Caco-2 (cell line): ENCODE measurements at regions not wholly inside any gene's neighbourhood (a gene's known extent, or its start where the extent isn't known, plus 50 kb on each side); places are given as distances from the start of the nearest gene placed in this dataset.

Experiments
- BruUV-seq: library from RNA; stranded (reverse); fragments of 400-500 nt; replicated peaks from 2 replicates; lab custom pipeline; 2021; lab: Mats Ljungman, UMichigan
- CTCF ChIA-PET: fragments of 300-600 bp; sonication (Branson Sonifier 250); formaldehyde crosslinking; loops from one replicate; lab custom pipeline; 2022; ENCODE audit warnings: antibody characterized with exemption; lab: Charles Lee
- POLR2A ChIA-PET: fragments of 300-600 bp; sonication (Branson Sonifier 250); formaldehyde crosslinking; loops from one replicate; lab custom pipeline; 2022; ENCODE audit warnings: antibody characterized with exemption; lab: Charles Lee
- DNase-seq, 2 experiments: peaks; one replicate each; pipeline versions ENCODE4 v3.0.0 to v3.0.0-alpha.2; 2020 to 2022
- H3K27me3 ChIP-seq: replicated peaks from 2 replicates; pipeline ENCODE4 v1.6.0; 2011; ENCODE audit warnings: low read length; ENCODE audit not compliant: control insufficient read depth, insufficient read depth
- H3K36me3 ChIP-seq: 2 replicates; pipeline ENCODE4 v1.5.1; 2011; ENCODE audit warnings: low read length; ENCODE audit not compliant: control insufficient read depth, insufficient read depth
- H3K4me1 ChIP-seq: fragments of 250-450 bp; sonication (Bioruptor Pico); 2 replicates; pipeline ENCODE4 v1.5.1; 2020; ENCODE audit warnings: mild to moderate bottlenecking
- H3K4me3 ChIP-seq: 2 replicates; pipeline ENCODE4 v1.5.1; 2011; ENCODE audit warnings: low read depth, mild to moderate bottlenecking, control low read depth, low read length
- H3K9me3 ChIP-seq: fragments of 250-450 bp; sonication (Bioruptor Pico); 2 replicates; pipeline ENCODE4 v1.5.1; 2020; ENCODE audit warnings: mild to moderate bottlenecking, moderate library complexity
- H3K27ac Mint-ChIP-seq: one replicate; pipeline ENCODE4 v1.8.0; 2022; ENCODE audit warnings: mixed read lengths; ENCODE audit not compliant: unreplicated experiment
- H3K27me3 Mint-ChIP-seq: one replicate; pipeline ENCODE4 v1.8.0; 2022; ENCODE audit warnings: mixed read lengths; ENCODE audit not compliant: insufficient read depth, unreplicated experiment
- H3K36me3 Mint-ChIP-seq: one replicate; pipeline ENCODE4 v1.8.0; 2022; ENCODE audit warnings: mild to moderate bottlenecking, mixed read lengths; ENCODE audit not compliant: insufficient read depth, unreplicated experiment
- H3K4me1 Mint-ChIP-seq: one replicate; pipeline ENCODE4 v1.8.0; 2022; ENCODE audit warnings: low read depth, mixed read lengths; ENCODE audit not compliant: unreplicated experiment
- H3K4me3 Mint-ChIP-seq: one replicate; pipeline ENCODE4 v1.8.0; 2022; ENCODE audit warnings: mild to moderate bottlenecking, moderate library complexity, mixed read lengths; ENCODE audit not compliant: unreplicated experiment
- H3K9me3 Mint-ChIP-seq: one replicate; pipeline ENCODE4 v1.8.0; 2022; ENCODE audit warnings: mixed read lengths; ENCODE audit not compliant: unreplicated experiment
- CTCF ChIP-seq, 2 experiments: fragments of 200-600 bp in 1 of 2; IDR thresholded peaks; 1 replicate in 1 of 2; 2 replicates in 1 of 2; pipeline versions ENCODE4 v1.5.1 to v1.8.0; 2011 to 2022; ENCODE audit warnings: antibody characterized with exemption in 1 of 2, control low read depth in 1 of 2, inconsistent platforms in 1 of 2, low read depth in 1 of 2, low read length in 1 of 2, mild to moderate bottlenecking in 1 of 2, moderate library complexity in 1 of 2; ENCODE audit not compliant: insufficient read depth in 1 of 2, severe bottlenecking in 1 of 2, unreplicated experiment in 1 of 2
- intact Hi-C: fragments of 100-400 bp; cut with micrococcal nuclease; formaldehyde crosslinking; loops from one replicate; pipeline ENCODE4 v1.10.0; 2022; ENCODE audit not compliant: unreplicated experiment

DNA sequence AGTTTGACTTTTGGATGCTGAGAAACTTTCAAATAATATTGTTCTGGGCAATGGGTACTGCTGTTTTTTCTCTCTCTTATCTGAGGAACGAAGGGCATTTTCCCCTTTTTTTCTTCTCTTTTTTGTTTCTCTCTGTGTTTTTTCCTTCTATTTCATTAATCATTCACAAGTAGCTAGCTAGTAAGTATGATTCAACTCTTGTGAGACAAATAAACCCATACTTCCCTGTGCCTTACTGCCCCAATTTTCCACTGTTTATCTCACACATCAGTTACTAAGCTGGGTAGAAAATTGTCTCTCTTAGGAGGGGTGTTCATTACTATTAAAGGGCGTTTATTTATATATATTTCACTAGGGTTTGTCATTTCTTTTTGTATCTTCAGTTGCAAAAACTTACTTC lies 437.6 kb downstream of the RERGL start:
- DNase-seq: no peak
- ChIA-PET POLR2A (no interaction called here), CTCF (interaction anchor here (1.2 kb wide), 1 partner anchor 11 kb away, joined by 4 read pairs; no protein-coding TSS in a partner anchor)
- Mint-ChIP-seq H3K27ac (no peak overlapping the region), H3K36me3 (no peaks in the 10 kb centered on the region), H3K4me3 (no peak overlapping the region), H3K4me1 (no peaks in the 10 kb centered on the region), H3K27me3 (no peaks in the 10 kb centered on the region), H3K9me3 (no peaks in the 10 kb centered on the region)
- Histone ChIP-seq H3K9me3 (no peaks in the 10 kb centered on the region; the same call in 1 of the 2 replicates), H3K27me3 (no peaks in the 10 kb centered on the region), H3K36me3 (no peaks in the 10 kb centered on the region), H3K4me1 (no peaks in the 10 kb centered on the region), H3K4me3 (no peak overlapping the region)
- intact Hi-C loops: no loop called here
- no TSS peak for BruUV-seq
- TF ChIP-seq CTCF (IDR thresholded peaks at IDR 0.05; ENCODE audit: insufficient read depth in 1 of 2, low read depth in 1 of 2, low read length in 1 of 2, severe bottlenecking in 1 of 2, unreplicated experiment in 1 of 2): no peak

- no peaks in the 10 kb centered on the region for H3K4me1 Mint-ChIP-seq
- DNase-seq: no peak
- Histone ChIP-seq H3K27me3 (no peaks in the 10 kb centered on the region), H3K4me3 (no peak overlapping the region), H3K36me3 (no peaks in the 10 kb centered on the region), H3K9me3 (no peaks in the 10 kb centered on the region), H3K4me1 (no peaks in the 10 kb centered on the region)
- ChIA-PET POLR2A (no interaction called here), CTCF (interaction anchor here (0.6 to 1.4 kb wide), 3 partner anchors 11 to 452 kb away, joined by 3 to 4 read pairs (median 3); no protein-coding TSS in a partner anchor)
- no peaks in the 10 kb centered on the region for H3K36me3 Mint-ChIP-seq
- peaks cover 3% of the 10 kb centered on the region for H3K27me3 Mint-ChIP-seq
- BruUV-seq: no TSS peak
- no peaks in the 10 kb centered on the region for H3K9me3 Mint-ChIP-seq
- TF ChIP-seq CTCF (IDR thresholded peaks at IDR 0.05; ENCODE audit: insufficient read depth in 1 of 2, low read depth in 1 of 2, low read length in 1 of 2, severe bottlenecking in 1 of 2, unreplicated experiment in 1 of 2): no peak
- no peak overlapping the region for H3K4me3 Mint-ChIP-seq
- no peak overlapping the region for H3K27ac Mint-ChIP-seq
- intact Hi-C loops: loop anchor here (1.0 to 5.0 kb wide), 5 partner anchors 287 to 700 kb away; no protein-coding TSS in a partner anchor
Observed at GRCh38 chr12:17642340-17642650, 447.7 kb downstream of the RERGL start.

- peaks cover 3% of the 10 kb centered on the region for H3K27me3 Mint-ChIP-seq
- DNase-seq: no peak
- H3K9me3 Mint-ChIP-seq: no peaks in the 10 kb centered on the region
- BruUV-seq: no TSS peak
- no peaks in the 10 kb centered on the region for H3K4me1 ChIP-seq
- H3K4me3 Mint-ChIP-seq: no peak overlapping the region
- POLR2A ChIA-PET: no interaction called here
- TF ChIP-seq CTCF (IDR thresholded peaks at IDR 0.05; ENCODE audit: insufficient read depth in 1 of 2, low read depth in 1 of 2, low read length in 1 of 2, severe bottlenecking in 1 of 2, unreplicated experiment in 1 of 2): no peak
- no peaks in the 10 kb centered on the region for H3K9me3 ChIP-seq
- intact Hi-C loops: loop anchor here (5.0 kb wide), 1 partner anchor 698 kb away; no protein-coding TSS in a partner anchor
- H3K36me3 Mint-ChIP-seq: no peaks in the 10 kb centered on the region
- H3K4me3 ChIP-seq: no peak overlapping the region
- H3K27me3 ChIP-seq: no peaks in the 10 kb centered on the region
- CTCF ChIA-PET: no interaction called here
- no peaks in the 10 kb centered on the region for H3K36me3 ChIP-seq
- no peak overlapping the region for H3K27ac Mint-ChIP-seq
- H3K4me1 Mint-ChIP-seq: no peaks in the 10 kb centered on the region
Observed at GRCh38 chr12:17640615-17641014, 449.4 kb downstream of the RERGL start.
